T47D (cell line): ENCODE measurements at regions not wholly inside any gene's neighbourhood (a gene's known extent, or its start where the extent isn't known, plus 50 kb on each side); places are given as distances from the start of the nearest gene placed in this dataset.
A peak's percentile ranks its signal among the peaks of the same experiment; 100 is the strongest.
"Not testable (repeated sequence)": the region's sequence is repeated elsewhere in the genome, so short reads cannot be mapped to it uniquely, and the experiment has no call there.

Experiments used
- DNase-seq, 2 experiments: peaks; one replicate each; pipeline versions ENCODE4 v3.0.0 to v3.0.0-alpha.2; 2011 to 2012; ENCODE audit warnings: low read depth in 1 of 2, low spot score in 1 of 2
- JUND ChIP-seq: IDR thresholded peaks from 2 replicates; pipeline ENCODE4 v1.6.1; 2012; ENCODE audit warnings: low read depth
- in situ Hi-C: cut with HindIII; loops from 2 replicates; pipeline ENCODE4 v1.10.0; 2016; ENCODE audit warnings: low sequenced_read_pairs, low pct_unique_long_range_greater_than_20kb

- TF ChIP-seq JUND = no peak
- in situ Hi-C loops = no loop called here
- no peak for DNase-seq
These were observed 89.5 kb downstream of the OTUD1 start for GRCh38 chr10:23528419-23528818.

GRCh38 chr10:23529625-23530024 lies 90.8 kb downstream of the OTUD1 start:
- in situ Hi-C loops = no loop called here

GRCh38 chr10:23530079-23530478 lies 91.2 kb downstream of the OTUD1 start:
- in situ Hi-C loops = no loop called here
- peak in 1 of 2 experiments; percentile 10 for DNase-seq
- no peak for TF ChIP-seq JUND

More at GRCh38 chr10:23529625-23530024, 90.8 kb downstream of the OTUD1 start:
- no peak for TF ChIP-seq JUND
- no peak for DNase-seq

GRCh38 chr10:23533212-23533611 lies 94.3 kb downstream of the OTUD1 start:
- DNase-seq = no peak
- in situ Hi-C loops = no loop called here
- TF ChIP-seq JUND = no peak

- DNase-seq = no peak
- no peak for TF ChIP-seq JUND
- in situ Hi-C loops = no loop called here
These were observed 95.5 kb downstream of the OTUD1 start for GRCh38 chr10:23534326-23534725.

GRCh38 chr10:23534761-23535160 lies 95.9 kb downstream of the OTUD1 start:
- no peak for TF ChIP-seq JUND
- no peak for DNase-seq
- in situ Hi-C loops = no loop called here

- DNase-seq = peak in 1 of 2 experiments; percentile 28
- no peak for TF ChIP-seq JUND
- in situ Hi-C loops = no loop called here
These were observed 96.5 kb downstream of the OTUD1 start for GRCh38 chr10:23535381-23535780.

GRCh38 chr10:23538968-23539367 lies 100.1 kb downstream of the OTUD1 start:
- in situ Hi-C loops = no loop called here
- DNase-seq = no peak
- TF ChIP-seq JUND = no peak

GRCh38 chr10:23540401-23541030 lies 101.6 kb downstream of the OTUD1 start:
- in situ Hi-C loops = no loop called here
- no peak for DNase-seq
- no peak for TF ChIP-seq JUND

- DNase-seq = no peak
- in situ Hi-C loops = no loop called here
These were observed 105.0 kb downstream of the OTUD1 start for GRCh38 chr10:23543691-23544380.

GRCh38 chr10:23545866-23546265 lies 107.0 kb downstream of the OTUD1 start:
- in situ Hi-C loops = not testable (repeated sequence)

More at GRCh38 chr10:23543691-23544380, 105.0 kb downstream of the OTUD1 start:
- no peak for TF ChIP-seq JUND

GRCh38 chr10:23556727-23557440 lies 118.0 kb downstream of the OTUD1 start:
- in situ Hi-C loops = no loop called here
- no peak for DNase-seq
- TF ChIP-seq JUND = no peak

More at GRCh38 chr10:23545866-23546265, 107.0 kb downstream of the OTUD1 start:
- not testable (repeated sequence) for DNase-seq

- DNase-seq = no peak
- in situ Hi-C loops = no loop called here
- no peak for TF ChIP-seq JUND
These were observed 118.9 kb downstream of the OTUD1 start for GRCh38 chr10:23557777-23558176.
